H1 (cell line): ENCODE measurements at regions not wholly inside any gene's neighbourhood (a gene's known extent, or its start where the extent isn't known, plus 50 kb on each side); places are given as distances from the start of the nearest gene placed in this dataset.

ENCODE experiments used
- CTCF ChIA-PET: fragments of 300-600 bp; sonication (Branson Sonifier 250); formaldehyde crosslinking; loops from one replicate; lab custom pipeline; 2021; ENCODE audit not compliant: partially characterized antibody; lab: Charles Lee
- POLR2A ChIA-PET: fragments of 300-600 bp; sonication (Branson Sonifier 250); formaldehyde crosslinking; loops from one replicate; lab custom pipeline; 2021; ENCODE audit warnings: inconsistent platforms; ENCODE audit not compliant: partially characterized antibody; lab: Charles Lee
- DNase-seq, 2 experiments: peaks; one replicate each; pipeline versions ENCODE4 v3.0.0 to v3.0.0-alpha.2; 2010 to 2022; ENCODE audit warnings: low spot score in 2 of 2, low read depth in 1 of 2, mixed read lengths in 1 of 2
- FAIRE-seq: peaks from 2 replicates; lab custom pipeline; 2011; peaks lifted over from hg19 to GRCh38; lab: Jason Lieb, UNC
- H2AFZ ChIP-seq: 2 replicates; pipeline ENCODE4 v1.8.1; 2012; ENCODE audit warnings: low read length, inconsistent platforms
- H2AK5ac ChIP-seq: 2 replicates; pipeline ENCODE4 v1.6.1; 2013; ENCODE audit warnings: low read depth, low read length
- H2BK120ac ChIP-seq: replicated peaks from 2 replicates; pipeline ENCODE3; 2013; ENCODE audit warnings: low read depth, low read length, inconsistent platforms
- H2BK12ac ChIP-seq: 2 replicates; pipeline ENCODE4 v1.6.1; 2013; ENCODE audit warnings: low read depth, low read length
- H2BK15ac ChIP-seq: 2 replicates; pipeline ENCODE4 v1.6.1; 2013; ENCODE audit warnings: low read length
- H2BK20ac ChIP-seq: 2 replicates; pipeline ENCODE4 v1.6.1; 2013; ENCODE audit warnings: low read length
- H2BK5ac ChIP-seq: 2 replicates; pipeline ENCODE4 v1.6.1; 2013; ENCODE audit warnings: low read depth, low read length
- H3K14ac ChIP-seq: 2 replicates; pipeline ENCODE4 v1.6.1; 2013; ENCODE audit warnings: inconsistent platforms; ENCODE audit not compliant: insufficient read length
- H3K18ac ChIP-seq: 2 replicates; pipeline ENCODE4 v1.6.1; 2013; ENCODE audit warnings: low read length; ENCODE audit errors: extremely low read depth
- H3K23ac ChIP-seq: 2 replicates; pipeline ENCODE4 v1.6.1; 2013; ENCODE audit warnings: inconsistent platforms; ENCODE audit not compliant: insufficient read length
- H3K23me2 ChIP-seq: 2 replicates; pipeline ENCODE4 v1.6.1; 2013; ENCODE audit warnings: low read depth, low read length
- H3K27ac ChIP-seq: 2 replicates; pipeline ENCODE4 v1.6.1; 2011; ENCODE audit warnings: low read depth, low read length, inconsistent platforms
- H3K27me3 ChIP-seq, 4 experiments: replicated peaks in 1 of 4; 1 replicate in 1 of 4; 2 replicates in 3 of 4; pipeline versions ENCODE4 v1.6.1 to v1.8.1; 2011 to 2013; ENCODE audit warnings: low read length in 3 of 4, mild to moderate bottlenecking in 3 of 4, inconsistent platforms in 2 of 4, mixed read lengths in 2 of 4, moderate library complexity in 1 of 4; ENCODE audit not compliant: control insufficient read depth in 3 of 4, insufficient read depth in 3 of 4; ENCODE audit errors: extremely low read depth in 1 of 4
- H3K36me3 ChIP-seq, 4 experiments: 2 replicates each; pipeline versions ENCODE4 v1.6.1 to v1.8.1; 2011 to 2013; ENCODE audit warnings: mild to moderate bottlenecking in 4 of 4, low read length in 3 of 4, moderate library complexity in 2 of 4, control low read depth in 1 of 4, inconsistent platforms in 1 of 4; ENCODE audit not compliant: insufficient read depth in 4 of 4, control insufficient read depth in 2 of 4
- H3K4ac ChIP-seq: replicated peaks from 2 replicates; pipeline ENCODE3; 2013; ENCODE audit warnings: low read length, low read depth, mixed read lengths, inconsistent platforms; ENCODE audit not compliant: insufficient read length
- H3K4me1 ChIP-seq, 4 experiments: replicated peaks in 1 of 4; 1 replicate in 1 of 4; 2 replicates in 3 of 4; pipeline versions ENCODE4 v1.6.1 to v1.8.1; 2011 to 2013; ENCODE audit warnings: low read length in 3 of 4, inconsistent platforms in 2 of 4, mixed read lengths in 1 of 4; ENCODE audit not compliant: insufficient read depth in 4 of 4, control insufficient read depth in 3 of 4
- H3K4me2 ChIP-seq, 2 experiments: 2 replicates each; pipeline versions ENCODE4 v1.6.1 to v1.8.1; 2011 to 2013; ENCODE audit warnings: low read depth in 2 of 2, low read length in 2 of 2, control low read depth in 1 of 2, inconsistent platforms in 1 of 2, mild to moderate bottlenecking in 1 of 2; ENCODE audit not compliant: insufficient read depth in 1 of 2
- H3K4me3 ChIP-seq, 4 experiments: fragments of 200-600, 300-600 bp in 1 of 4; sonication (generic), shearing (Covaris generic), sonication (Bioruptor Twin) in 1 of 4; 2 replicates each; pipeline versions ENCODE4 v1.5.1 to v1.8.1; 2011 to 2016; ENCODE audit warnings: low read length in 4 of 4, low read depth in 3 of 4, control low read depth in 2 of 4, inconsistent platforms in 2 of 4, mild to moderate bottlenecking in 2 of 4, mixed read lengths in 1 of 4, moderate library complexity in 1 of 4; ENCODE audit not compliant: insufficient read depth in 2 of 4; ENCODE audit errors: extremely low read depth in 1 of 4
- H3K56ac ChIP-seq: replicated peaks from 2 replicates; pipeline ENCODE3; 2013; ENCODE audit warnings: low read depth, mild to moderate bottlenecking, mixed read lengths, low read length, inconsistent platforms; ENCODE audit not compliant: insufficient read length
- H3K79me1 ChIP-seq: 2 replicates; pipeline ENCODE4 v1.6.1; 2013; ENCODE audit warnings: low read depth, low read length, control low read depth
- H3K79me2 ChIP-seq, 2 experiments: 2 replicates each; pipeline versions ENCODE4 v1.6.1 to v1.8.1; 2012 to 2013; ENCODE audit warnings: low read length in 2 of 2, mild to moderate bottlenecking in 2 of 2, inconsistent platforms in 1 of 2; ENCODE audit not compliant: insufficient read depth in 2 of 2, control insufficient read depth in 1 of 2
- H3K9ac ChIP-seq, 4 experiments: replicated peaks in 1 of 4; 1 replicate in 1 of 4; 2 replicates in 3 of 4; pipeline versions ENCODE4 v1.6.1 to v1.8.1; 2011 to 2013; ENCODE audit warnings: low read depth in 3 of 4, low read length in 3 of 4, control low read depth in 2 of 4, mild to moderate bottlenecking in 2 of 4, moderate library complexity in 2 of 4, inconsistent platforms in 1 of 4; ENCODE audit errors: extremely low read depth in 1 of 4
- H3K9me3 ChIP-seq, 2 experiments: 2 replicates each; pipeline versions ENCODE4 v1.6.1 to v1.8.1; 2012 to 2013; ENCODE audit warnings: mild to moderate bottlenecking in 2 of 2, moderate library complexity in 2 of 2, control low read depth in 1 of 2, inconsistent platforms in 1 of 2, low read depth in 1 of 2, low read length in 1 of 2, mixed read lengths in 1 of 2; ENCODE audit not compliant: insufficient read depth in 2 of 2
- H4K20me1 ChIP-seq, 2 experiments: replicated peaks in 1 of 2; 2 replicates each; pipeline versions ENCODE3 to v1.8.1; 2011 to 2013; ENCODE audit warnings: inconsistent platforms in 2 of 2, low read length in 2 of 2, mild to moderate bottlenecking in 1 of 2; ENCODE audit not compliant: insufficient read depth in 2 of 2, control insufficient read depth in 1 of 2
- H4K5ac ChIP-seq: 2 replicates; pipeline ENCODE4 v1.6.1; 2013; ENCODE audit warnings: low read length, low read depth, mixed read lengths, inconsistent platforms; ENCODE audit not compliant: insufficient read length
- H4K8ac ChIP-seq: 2 replicates; pipeline ENCODE4 v1.8.0; 2013; ENCODE audit warnings: mild to moderate bottlenecking, moderate library complexity, low read length, inconsistent platforms; ENCODE audit not compliant: insufficient read depth; ENCODE audit errors: extremely low read depth
- H4K91ac ChIP-seq: replicated peaks from 2 replicates; pipeline ENCODE3; 2013; ENCODE audit warnings: low read length, mixed read lengths, inconsistent platforms; ENCODE audit not compliant: insufficient read length
- ATF2 ChIP-seq: IDR thresholded peaks from 2 replicates; pipeline ENCODE4 v1.6.1; 2012; ENCODE audit warnings: low read length, inconsistent platforms
- BRCA1 ChIP-seq: IDR thresholded peaks from 2 replicates; pipeline ENCODE4 v1.6.1; 2012; ENCODE audit warnings: low read depth, low read length, improper control_type of control experiment
- CTBP2 ChIP-seq: IDR thresholded peaks from 2 replicates; pipeline ENCODE4 v1.7.0; 2011; ENCODE audit warnings: borderline replicate concordance, mild to moderate bottlenecking, moderate library complexity, mixed read lengths, low read length; ENCODE audit not compliant: insufficient read depth, insufficient read length
- CTCF ChIP-seq, 3 experiments: IDR thresholded peaks; 1 replicate in 2 of 3; 2 replicates in 1 of 3; pipeline versions ENCODE4 v1.5.1 to v1.6.1; 2011; ENCODE audit warnings: low read length in 3 of 3, mild to moderate bottlenecking in 3 of 3, inconsistent platforms in 2 of 3, low read depth in 1 of 3, moderate library complexity in 1 of 3; ENCODE audit not compliant: insufficient read depth in 1 of 3; ENCODE audit errors: control extremely low read depth in 1 of 3
- MAX ChIP-seq: IDR thresholded peaks from 2 replicates; pipeline ENCODE4 v1.6.1; 2012; ENCODE audit warnings: inconsistent platforms
- POLR2AphosphoS5 ChIP-seq: IDR thresholded peaks from 2 replicates; pipeline ENCODE4 v1.6.1; 2011; ENCODE audit warnings: low read depth, low read length
- SIN3A ChIP-seq, 2 experiments: IDR thresholded peaks in 1 of 2; conservative IDR thresholded peaks in 1 of 2; 2 replicates each; pipeline ENCODE4 v1.6.1; 2011 to 2012; ENCODE audit warnings: low read length in 2 of 2, improper control_type of control experiment in 1 of 2, low read depth in 1 of 2, mild to moderate bottlenecking in 1 of 2
- SP2 ChIP-seq: IDR thresholded peaks from 2 replicates; pipeline ENCODE4 v1.6.1; 2012; ENCODE audit warnings: mild to moderate bottlenecking, low read length, inconsistent platforms
- ZNF274 ChIP-seq: IDR thresholded peaks from 2 replicates; pipeline ENCODE4 v1.7.0; 2012; ENCODE audit warnings: low read length, borderline replicate concordance; ENCODE audit errors: extremely low read depth
- WGBS, 2 experiments: shearing (Covaris generic) in 1 of 2; methylation state at CpG; one replicate each; pipeline versions ENCODE4 v1.1.6 to v1.1.7; 2013 to 2015; ENCODE audit warnings: low lambda C conversion rate in 2 of 2, mixed read lengths in 2 of 2, inconsistent platforms in 1 of 2, low coverage in 1 of 2, missing lambda C conversion rate in 1 of 2; ENCODE audit not compliant: insufficient replicate concordance in 2 of 2, insufficient coverage in 1 of 2, insufficient read length in 1 of 2; ENCODE audit errors: extremely low coverage in 1 of 2, missing lambda C conversion rate in 1 of 2; 5-methylcytosine and 5-hydroxymethylcytosine counted together

GRCh38 chr2:22375096-22375495 lies 1009.9 kb upstream of the KLHL29 start:
- no peak for FAIRE-seq
- H2AFZ ChIP-seq, result no peak overlapping the region
- H3K27me3 ChIP-seq, result no peaks in the 10 kb centered on the region
- no peak overlapping the region for H4K5ac ChIP-seq
- H3K4me1 ChIP-seq, result peaks cover 0 to 3% (median 0%) of the 10 kb centered on the region in 4 experiments; a peak in 2 of 7 replicates
- H3K56ac ChIP-seq, result no peak overlapping the region
- no peak overlapping the region for H3K4me2 ChIP-seq
- H3K4ac ChIP-seq, result no peak overlapping the region
- no peak overlapping the region for H3K14ac ChIP-seq
- H3K18ac ChIP-seq, result no peak overlapping the region
- H3K79me2 ChIP-seq, result no peaks in the 10 kb centered on the region
- H2BK20ac ChIP-seq, result no peak overlapping the region
- H4K20me1 ChIP-seq, result no peaks in the 10 kb centered on the region
- H3K79me1 ChIP-seq, result no peaks in the 10 kb centered on the region
- H2BK15ac ChIP-seq, result no peak overlapping the region
- no peak overlapping the region for H3K27ac ChIP-seq
- no peaks in the 10 kb centered on the region for H3K23me2 ChIP-seq
- no peak overlapping the region for H4K8ac ChIP-seq
- no peak overlapping the region for H4K91ac ChIP-seq
- DNase-seq, result peak in 1 of 2 experiments; percentile 61
- no peak overlapping the region for H2AK5ac ChIP-seq
- no peak overlapping the region for H2BK12ac ChIP-seq
- no peak overlapping the region for H3K9ac ChIP-seq
- H3K23ac ChIP-seq, result no peak overlapping the region
- H3K4me3 ChIP-seq, result no peak overlapping the region
- 4% methylated on average over 1 of the region's 1 CpG; no CpG with 5 or more reads in 1 of the 2 experiments for WGBS, 2 experiments
- CTCF ChIA-PET, result interaction anchor here (0.6 to 3.7 kb wide), 15 partner anchors 9 to 806 kb away, joined by 3 to 23 read pairs (median 4); no protein-coding TSS in a partner anchor
- POLR2A ChIA-PET, result no interaction called here
- no peaks in the 10 kb centered on the region for H3K36me3 ChIP-seq
- no peak overlapping the region for H2BK120ac ChIP-seq
- H2BK5ac ChIP-seq, result no peak overlapping the region
- no peaks in the 10 kb centered on the region for H3K9me3 ChIP-seq
- TF ChIP-seq POLR2AphosphoS5, result no peak
- no peak for TF ChIP-seq SIN3A (conservative IDR thresholded peaks at IDR 0.05 in 1 of 2, IDR thresholded peaks at IDR 0.05 in 1 of 2; ENCODE audit: low read depth in 1 of 2, low read length in 2 of 2)
- no peak for TF ChIP-seq ZNF274
- TF ChIP-seq ATF2, result no peak
- no peak for TF ChIP-seq SP2
- TF ChIP-seq CTCF (IDR thresholded peaks at IDR 0.05; ENCODE audit: control extremely low read depth in 1 of 3, insufficient read depth in 1 of 3, low read depth in 1 of 3, low read length in 3 of 3), result peak; percentile 54 to 70 (median 64)
- TF ChIP-seq BRCA1, result no peak
- no peak for TF ChIP-seq MAX
- no peak for TF ChIP-seq CTBP2
